ENCODE measurements at regions not wholly inside any gene's neighbourhood (a gene's known extent, or its start where the extent isn't known, plus 50 kb on each side); places are given as distances from the start of the nearest gene placed in this dataset.

- TF ChIP-seq BCLAF1 (IDR thresholded peaks at IDR 0.05) = no peak
- no peak for TF ChIP-seq ATF3 (CRISPR knock-in tag; IDR thresholded peaks at IDR 0.05)
- TF ChIP-seq TERF1 (CRISPR knock-in tag; IDR thresholded peaks at IDR 0.05) = no peak
- TF ChIP-seq CREM (IDR thresholded peaks at IDR 0.05) = no peak
- no peak for TF ChIP-seq CREM (CRISPR knock-in tag; IDR thresholded peaks at IDR 0.05)
- no peak for TF ChIP-seq HHEX (CRISPR knock-in tag; IDR thresholded peaks at IDR 0.05)
- no peak for TF ChIP-seq AHDC1 (CRISPR knock-in tag; IDR thresholded peaks at IDR 0.05; ENCODE audit: borderline replicate concordance)
- TF ChIP-seq NBN (conservative IDR thresholded peaks at IDR 0.05) = no peak
- TF ChIP-seq CTCF (CRISPR knock-in tag; IDR thresholded peaks at IDR 0.05) = no peak
- TF ChIP-seq FIP1L1 (IDR thresholded peaks at IDR 0.05; ENCODE audit: borderline replicate concordance, insufficient read depth, low read depth, low read length) = no peak
- TF ChIP-seq GLI4 (CRISPR knock-in tag; IDR thresholded peaks at IDR 0.05; ENCODE audit: borderline replicate concordance) = no peak
- TF ChIP-seq ZBTB1 (CRISPR knock-in tag; IDR thresholded peaks at IDR 0.05; ENCODE audit: borderline replicate concordance) = no peak
- no peak for TF ChIP-seq AFF4 (CRISPR knock-in tag; IDR thresholded peaks at IDR 0.05)
Observed at GRCh38 chr16:77652399-77652798, 69.9 kb upstream of the NUDT7 start.

Data from HepG2 (cell line).